ENCODE measurements at regions not wholly inside any gene's neighbourhood (a gene's known extent, or its start where the extent isn't known, plus 50 kb on each side); places are given as distances from the start of the nearest gene placed in this dataset.

DNA sequence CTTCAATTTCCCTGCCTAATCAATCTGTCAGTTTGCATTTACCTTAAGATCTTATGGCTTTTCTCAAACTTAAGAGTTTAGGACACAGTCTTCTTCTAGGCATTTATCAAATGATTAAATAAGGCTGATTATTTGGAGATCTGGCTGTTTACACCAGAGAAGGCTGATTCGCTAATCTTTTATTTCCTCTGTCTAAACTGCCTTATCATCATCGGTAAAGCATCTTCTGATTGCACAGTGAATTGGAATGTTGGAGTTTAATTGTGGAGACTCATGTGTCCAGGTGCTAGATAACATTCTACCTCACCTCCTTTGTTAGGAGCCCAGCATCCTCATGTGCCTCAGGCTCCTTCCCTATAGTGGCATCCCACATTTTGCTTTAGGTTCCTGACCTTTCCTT is 100.3 kb upstream of the DDIT4L start:
- H3K4me1 ChIP-seq = no peaks in the 10 kb centered on the region
- no peaks in the 10 kb centered on the region for H3K9me3 ChIP-seq
- DNase-seq = no peak
- intact Hi-C loops (cut with DNase I; ENCODE audit: low total_unique reads) (no loop called here), in situ Hi-C loops (cut with MboI; ENCODE audit: low pct_ligation_motif_present in 1 of 4, low pct_unique_long_range_greater_than_20kb in 1 of 4, low sequenced_read_pairs in 3 of 4) (no loop called here)
- H3K4me3 ChIP-seq = no peak overlapping the region
- WGBS, 2 donors (ENCODE audit: low coverage in 1 of 2) = 75 to 85% methylated on average over 2 of the region's 2 CpGs
- TF ChIP-seq EP300 (IDR thresholded peaks at IDR 0.05; ENCODE audit: low read depth) = no peak
- TF ChIP-seq, protein P1, sequence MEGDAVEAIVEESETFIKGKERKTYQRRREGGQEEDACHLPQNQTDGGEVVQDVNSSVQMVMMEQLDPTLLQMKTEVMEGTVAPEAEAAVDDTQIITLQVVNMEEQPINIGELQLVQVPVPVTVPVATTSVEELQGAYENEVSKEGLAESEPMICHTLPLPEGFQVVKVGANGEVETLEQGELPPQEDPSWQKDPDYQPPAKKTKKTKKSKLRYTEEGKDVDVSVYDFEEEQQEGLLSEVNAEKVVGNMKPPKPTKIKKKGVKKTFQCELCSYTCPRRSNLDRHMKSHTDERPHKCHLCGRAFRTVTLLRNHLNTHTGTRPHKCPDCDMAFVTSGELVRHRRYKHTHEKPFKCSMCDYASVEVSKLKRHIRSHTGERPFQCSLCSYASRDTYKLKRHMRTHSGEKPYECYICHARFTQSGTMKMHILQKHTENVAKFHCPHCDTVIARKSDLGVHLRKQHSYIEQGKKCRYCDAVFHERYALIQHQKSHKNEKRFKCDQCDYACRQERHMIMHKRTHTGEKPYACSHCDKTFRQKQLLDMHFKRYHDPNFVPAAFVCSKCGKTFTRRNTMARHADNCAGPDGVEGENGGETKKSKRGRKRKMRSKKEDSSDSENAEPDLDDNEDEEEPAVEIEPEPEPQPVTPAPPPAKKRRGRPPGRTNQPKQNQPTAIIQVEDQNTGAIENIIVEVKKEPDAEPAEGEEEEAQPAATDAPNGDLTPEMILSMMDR (IDR thresholded peaks at IDR 0.05) = no peak
- no peak for TF ChIP-seq POLR2A (IDR thresholded peaks at IDR 0.05)
- TF ChIP-seq POLR2AphosphoS5 (IDR thresholded peaks at IDR 0.05) = no peak
- no peak overlapping the region for H3K27ac ChIP-seq
- H3K36me3 ChIP-seq = no peaks in the 10 kb centered on the region
- H3K27me3 ChIP-seq = no peaks in the 10 kb centered on the region

DNA sequence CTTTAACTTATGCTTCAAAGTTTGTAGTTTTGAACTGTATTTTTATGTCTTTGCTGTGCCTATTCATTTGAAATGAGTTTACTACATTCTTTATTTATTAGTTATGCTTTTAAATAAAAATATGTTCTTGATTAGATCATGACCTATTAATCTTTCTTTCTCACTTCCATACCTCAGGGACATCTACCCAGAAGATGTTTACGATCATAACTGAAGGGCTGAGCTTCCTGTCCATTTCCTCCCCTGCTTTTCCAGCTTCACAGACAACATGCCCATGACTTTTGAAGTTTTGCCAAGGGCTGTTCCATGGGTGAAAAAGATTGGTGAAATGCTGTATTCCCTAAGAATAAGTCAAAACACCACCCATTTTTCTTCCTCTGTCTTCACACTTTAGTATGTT is 99.7 kb upstream of the DDIT4L start:
- Histone ChIP-seq H3K4me1 (no peaks in the 10 kb centered on the region), H3K27me3 (no peaks in the 10 kb centered on the region), H3K4me3 (no peak overlapping the region), H3K9me3 (no peaks in the 10 kb centered on the region), H3K36me3 (no peaks in the 10 kb centered on the region), H3K27ac (no peak overlapping the region)
- WGBS, 2 donors (ENCODE audit: low coverage in 1 of 2) = 70 to 100% methylated on average over 1 of the region's 1 CpG
- in situ Hi-C loops (cut with MboI; ENCODE audit: low pct_ligation_motif_present in 1 of 4, low pct_unique_long_range_greater_than_20kb in 1 of 4, low sequenced_read_pairs in 3 of 4) = no loop called here
- TF ChIP-seq, protein P1 (IDR thresholded peaks at IDR 0.05) = no peak
- no peak for TF ChIP-seq POLR2AphosphoS5 (IDR thresholded peaks at IDR 0.05)
- no peak for TF ChIP-seq POLR2A (IDR thresholded peaks at IDR 0.05)
- no peak for TF ChIP-seq EP300 (IDR thresholded peaks at IDR 0.05; ENCODE audit: low read depth)
- intact Hi-C loops (cut with DNase I; ENCODE audit: low total_unique reads) = no loop called here
- DNase-seq = no peak

DNA sequence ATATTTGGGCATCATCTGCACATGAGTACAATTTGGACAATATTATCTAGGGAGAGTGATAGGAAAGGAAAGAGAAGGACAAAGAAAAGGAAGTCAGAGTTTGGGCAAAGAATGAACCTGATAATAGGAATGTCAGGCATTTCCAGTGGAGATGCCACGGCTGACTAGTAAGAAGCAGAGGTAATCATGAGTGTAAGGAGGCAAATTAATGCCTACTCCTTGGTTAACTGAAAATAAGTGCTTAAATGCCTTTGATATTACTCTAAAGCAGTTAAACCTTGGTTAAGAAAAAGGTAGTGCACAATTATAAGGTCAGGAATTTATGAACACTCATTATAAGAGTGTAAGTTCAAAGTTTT is 99.2 kb upstream of the DDIT4L start:
- intact Hi-C loops (cut with DNase I; ENCODE audit: low total_unique reads) = no loop called here
- DNase-seq = no peak

DNA sequence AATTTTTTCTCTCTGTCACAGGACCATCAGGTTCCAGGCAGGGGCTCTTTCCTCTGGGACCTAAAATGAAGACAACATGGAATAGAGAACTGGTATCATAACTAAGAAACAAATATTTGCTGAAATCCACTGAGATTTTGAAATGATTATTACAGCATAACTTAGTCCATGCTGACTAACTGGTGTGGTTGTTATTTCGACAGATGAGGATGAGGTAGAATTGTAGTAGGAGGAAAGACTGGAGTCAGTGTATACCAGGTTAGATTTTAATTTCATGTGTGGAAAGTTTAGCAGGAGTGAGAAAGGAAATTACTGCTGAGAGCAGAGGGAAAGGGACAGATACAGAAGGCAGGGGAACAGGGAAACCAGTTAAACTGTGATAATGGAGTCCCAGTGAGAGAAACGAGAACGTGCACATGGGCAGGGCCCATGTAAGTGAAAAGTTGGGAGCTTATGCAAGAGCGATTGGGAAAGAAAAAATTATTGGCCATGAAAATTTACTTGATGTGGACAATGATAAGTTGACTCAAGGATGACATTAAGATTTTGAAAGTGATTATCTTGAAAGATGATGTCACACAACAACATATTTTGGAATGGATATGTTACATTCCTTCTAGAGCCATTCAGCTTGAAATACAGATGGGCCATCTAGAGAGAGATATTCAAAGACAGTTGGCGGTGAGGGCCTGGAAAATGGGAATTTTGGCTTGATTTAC is 98.7 kb upstream of the DDIT4L start:
- no peak overlapping the region for H3K4me3 ChIP-seq
- H3K27me3 ChIP-seq = no peaks in the 10 kb centered on the region
- H3K27ac ChIP-seq = no peak overlapping the region
- TF ChIP-seq POLR2AphosphoS5 (IDR thresholded peaks at IDR 0.05) (no peak), EP300 (IDR thresholded peaks at IDR 0.05; ENCODE audit: low read depth) (no peak), POLR2A (IDR thresholded peaks at IDR 0.05) (no peak)
- TF ChIP-seq, protein P1 (IDR thresholded peaks at IDR 0.05) = no peak
- 83 to 91% methylated on average over 5 of the region's 5 CpGs for WGBS, 2 donors (ENCODE audit: low coverage in 1 of 2)
- in situ Hi-C loops (cut with MboI; ENCODE audit: low pct_ligation_motif_present in 1 of 4, low pct_unique_long_range_greater_than_20kb in 1 of 4, low sequenced_read_pairs in 3 of 4) = no loop called here
- no peaks in the 10 kb centered on the region for H3K9me3 ChIP-seq
- DNase-seq = no peak
- intact Hi-C loops (cut with DNase I; ENCODE audit: low total_unique reads) = no loop called here
- H3K36me3 ChIP-seq = no peaks in the 10 kb centered on the region
- no peaks in the 10 kb centered on the region for H3K4me1 ChIP-seq

More for the DNA sequence above, 99.2 kb upstream of the DDIT4L start:
- Histone ChIP-seq H3K9me3 (no peaks in the 10 kb centered on the region), H3K27ac (no peak overlapping the region), H3K36me3 (no peaks in the 10 kb centered on the region), H3K27me3 (no peaks in the 10 kb centered on the region), H3K4me3 (no peak overlapping the region), H3K4me1 (no peaks in the 10 kb centered on the region)
- WGBS, 2 donors (ENCODE audit: low coverage in 1 of 2) = 33 to 61% methylated on average over 1 of the region's 1 CpG
- no peak for TF ChIP-seq POLR2A (IDR thresholded peaks at IDR 0.05)
- TF ChIP-seq POLR2AphosphoS5 (IDR thresholded peaks at IDR 0.05) = no peak
- no peak for TF ChIP-seq EP300 (IDR thresholded peaks at IDR 0.05; ENCODE audit: low read depth)
- TF ChIP-seq, protein P1 (IDR thresholded peaks at IDR 0.05) = no peak
- in situ Hi-C loops (cut with MboI; ENCODE audit: low pct_ligation_motif_present in 1 of 4, low pct_unique_long_range_greater_than_20kb in 1 of 4, low sequenced_read_pairs in 3 of 4) = no loop called here
